ENCODE measurements at regions not wholly inside any gene's neighbourhood (a gene's known extent, or its start where the extent isn't known, plus 50 kb on each side); places are given as distances from the start of the nearest gene placed in this dataset.

GRCh38 chr13:78376822-78377221 lies 226.5 kb downstream of the POU4F1 start:
- DNase-seq (ENCODE audit: low read depth) = no peak
- in situ Hi-C loops (cut with HindIII; ENCODE audit: low pct_unique_long_range_greater_than_20kb, low sequenced_read_pairs) = no loop called here

GRCh38 chr13:78376033-78376432 lies 227.3 kb downstream of the POU4F1 start:
- no peak for DNase-seq (ENCODE audit: low read depth)
- in situ Hi-C loops (cut with HindIII; ENCODE audit: low pct_unique_long_range_greater_than_20kb, low sequenced_read_pairs) = no loop called here

GRCh38 chr13:78372581-78372980 lies 230.8 kb downstream of the POU4F1 start:
- no peak for DNase-seq (ENCODE audit: low read depth)

GRCh38 chr13:78370231-78370630 lies 233.1 kb downstream of the POU4F1 start:
- no peak for DNase-seq (ENCODE audit: low read depth)
- in situ Hi-C loops (cut with HindIII; ENCODE audit: low pct_unique_long_range_greater_than_20kb, low sequenced_read_pairs) = no loop called here

More at GRCh38 chr13:78372581-78372980, 230.8 kb downstream of the POU4F1 start:
- in situ Hi-C loops (cut with HindIII; ENCODE audit: low pct_unique_long_range_greater_than_20kb, low sequenced_read_pairs) = no loop called here

GRCh38 chr13:78364711-78365110 lies 238.6 kb downstream of the POU4F1 start:
- DNase-seq (ENCODE audit: low read depth) = no peak
- in situ Hi-C loops (cut with HindIII; ENCODE audit: low pct_unique_long_range_greater_than_20kb, low sequenced_read_pairs) = no loop called here

- DNase-seq (ENCODE audit: low read depth) = no peak
- in situ Hi-C loops (cut with HindIII; ENCODE audit: low pct_unique_long_range_greater_than_20kb, low sequenced_read_pairs) = no loop called here
Observed at GRCh38 chr13:78341032-78341431, 262.3 kb downstream of the POU4F1 start.

GRCh38 chr13:78339927-78340326 lies 263.4 kb downstream of the POU4F1 start:
- in situ Hi-C loops (cut with HindIII; ENCODE audit: low pct_unique_long_range_greater_than_20kb, low sequenced_read_pairs) = no loop called here
- no peak for DNase-seq (ENCODE audit: low read depth)

GRCh38 chr13:78334059-78334458 lies 269.3 kb downstream of the POU4F1 start:
- in situ Hi-C loops (cut with HindIII; ENCODE audit: low pct_unique_long_range_greater_than_20kb, low sequenced_read_pairs) = no loop called here

GRCh38 chr13:78326633-78327032 lies 276.7 kb downstream of the POU4F1 start:
- no peak for DNase-seq (ENCODE audit: low read depth)
- in situ Hi-C loops (cut with HindIII; ENCODE audit: low pct_unique_long_range_greater_than_20kb, low sequenced_read_pairs) = no loop called here

More at GRCh38 chr13:78334059-78334458, 269.3 kb downstream of the POU4F1 start:
- no peak for DNase-seq (ENCODE audit: low read depth)

- no peak for DNase-seq (ENCODE audit: low read depth)
- in situ Hi-C loops (cut with HindIII; ENCODE audit: low pct_unique_long_range_greater_than_20kb, low sequenced_read_pairs) = no loop called here
Observed at GRCh38 chr13:78325585-78325984, 277.8 kb downstream of the POU4F1 start.

GRCh38 chr13:78323848-78324247 lies 279.5 kb downstream of the POU4F1 start:
- DNase-seq (ENCODE audit: low read depth) = no peak
- in situ Hi-C loops (cut with HindIII; ENCODE audit: low pct_unique_long_range_greater_than_20kb, low sequenced_read_pairs) = no loop called here

GRCh38 chr13:78323040-78323439 lies 280.3 kb downstream of the POU4F1 start:
- in situ Hi-C loops (cut with HindIII; ENCODE audit: low pct_unique_long_range_greater_than_20kb, low sequenced_read_pairs) = no loop called here
- DNase-seq (ENCODE audit: low read depth) = no peak

GRCh38 chr13:78319101-78319627 lies 284.2 kb downstream of the POU4F1 start:
- in situ Hi-C loops (cut with HindIII; ENCODE audit: low pct_unique_long_range_greater_than_20kb, low sequenced_read_pairs) = no loop called here
- DNase-seq (ENCODE audit: low read depth) = no peak

GRCh38 chr13:78317030-78317429 lies 286.3 kb downstream of the POU4F1 start:
- no peak for DNase-seq (ENCODE audit: low read depth)
- in situ Hi-C loops (cut with HindIII; ENCODE audit: low pct_unique_long_range_greater_than_20kb, low sequenced_read_pairs) = no loop called here

- DNase-seq (ENCODE audit: low read depth) = no peak
- in situ Hi-C loops (cut with HindIII; ENCODE audit: low pct_unique_long_range_greater_than_20kb, low sequenced_read_pairs) = no loop called here
Observed at GRCh38 chr13:78309497-78310180, 293.7 kb downstream of the POU4F1 start.

GRCh38 chr13:78306519-78307206 lies 296.7 kb downstream of the POU4F1 start:
- in situ Hi-C loops (cut with HindIII; ENCODE audit: low pct_unique_long_range_greater_than_20kb, low sequenced_read_pairs) = no loop called here
- DNase-seq (ENCODE audit: low read depth) = no peak

GRCh38 chr13:78305171-78305570 lies 298.2 kb downstream of the POU4F1 start:
- in situ Hi-C loops (cut with HindIII; ENCODE audit: low pct_unique_long_range_greater_than_20kb, low sequenced_read_pairs) = no loop called here
- no peak for DNase-seq (ENCODE audit: low read depth)

GRCh38 chr13:78299832-78300623 lies 303.3 kb downstream of the POU4F1 start:
- no peak for DNase-seq (ENCODE audit: low read depth)
- in situ Hi-C loops (cut with HindIII; ENCODE audit: low pct_unique_long_range_greater_than_20kb, low sequenced_read_pairs) = no loop called here

GRCh38 chr13:78298657-78299056 lies 304.7 kb downstream of the POU4F1 start:
- in situ Hi-C loops (cut with HindIII; ENCODE audit: low pct_unique_long_range_greater_than_20kb, low sequenced_read_pairs) = no loop called here
- DNase-seq (ENCODE audit: low read depth) = no peak
